Umbilical cord (tissue), 1 donor: ENCODE measurements at regions not wholly inside any gene's neighbourhood (a gene's known extent, or its start where the extent isn't known, plus 50 kb on each side); places are given as distances from the start of the nearest gene placed in this dataset.

Experiments
- DNase-seq: peaks from one replicate; pipeline ENCODE4 v3.0.0-alpha.2; 2015; ENCODE audit warnings: low spot score

GRCh38 chr2:9137379-9138150, 69.0 kb upstream of the ASAP2 start:
- no peak for DNase-seq

- no peak for DNase-seq
Measured at GRCh38 chr2:9135822-9136558, 70.6 kb upstream of the ASAP2 start.

DNA sequence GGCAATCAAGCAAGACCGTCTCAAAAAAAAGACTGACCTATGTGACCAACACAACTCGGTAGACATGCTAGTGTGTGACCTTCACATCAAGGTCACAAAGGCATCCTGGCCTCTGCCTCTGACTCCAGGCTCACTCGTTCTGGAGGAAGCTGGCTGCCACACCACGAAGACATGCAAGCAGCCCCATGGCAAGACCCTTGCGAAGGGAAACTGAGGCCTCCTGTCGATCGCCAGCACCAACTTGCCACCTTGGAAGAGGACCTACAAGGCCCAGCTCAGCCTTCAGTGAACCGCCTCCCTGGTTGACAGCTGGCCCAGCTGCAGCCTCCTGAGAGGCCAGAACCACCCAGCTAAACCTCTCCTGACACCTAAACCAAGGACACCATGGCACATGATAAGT, 79.3 kb upstream of the ASAP2 start:
- DNase-seq: no peak

DNA sequence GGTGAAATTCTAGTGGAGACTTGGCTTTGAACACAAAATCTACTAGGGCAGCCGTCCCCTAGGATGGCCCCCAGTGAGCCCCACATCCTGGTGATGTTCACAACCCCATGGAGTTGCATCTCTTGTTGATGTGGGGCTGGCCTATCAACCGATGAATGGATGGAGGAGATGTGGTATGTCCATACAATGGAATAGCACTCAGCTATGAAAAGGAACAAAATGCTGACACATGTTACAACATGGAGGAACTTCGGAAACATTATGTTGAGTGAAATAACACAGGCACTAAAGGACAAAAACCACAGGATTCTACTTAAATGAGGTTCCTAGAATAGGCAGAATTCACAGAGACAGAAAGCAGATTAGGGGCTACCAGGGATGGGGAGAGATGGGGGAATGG, 80.1 kb upstream of the ASAP2 start:
- no peak for DNase-seq

DNA sequence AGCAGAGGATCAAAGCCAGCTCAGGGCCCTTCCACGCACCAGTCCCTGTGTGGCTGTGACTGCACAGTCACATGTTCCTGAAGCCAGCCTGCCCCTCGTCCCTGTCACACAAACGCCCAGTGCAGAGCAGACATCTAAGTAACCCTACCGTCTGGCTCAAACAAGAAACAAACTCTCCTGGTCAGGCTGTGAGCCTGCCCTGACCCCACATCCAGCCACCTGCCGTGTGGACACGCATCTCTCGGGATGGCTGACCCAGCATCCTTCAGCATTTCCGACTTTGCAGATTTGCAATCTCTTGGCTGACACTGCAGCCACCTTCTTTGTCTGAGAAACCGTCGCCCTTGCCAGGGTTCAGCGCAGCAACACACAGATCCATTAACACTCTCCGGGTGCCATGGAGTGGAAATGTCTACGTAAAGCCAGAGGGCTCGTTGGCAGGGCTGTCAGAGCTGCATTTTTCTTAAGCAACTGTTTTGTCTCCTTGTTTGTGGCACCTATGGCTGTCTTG, 82.3 kb upstream of the ASAP2 start:
- no peak for DNase-seq

- no peak for DNase-seq
Measured at GRCh38 chr2:9123069-9123468, 83.5 kb upstream of the ASAP2 start.

DNA sequence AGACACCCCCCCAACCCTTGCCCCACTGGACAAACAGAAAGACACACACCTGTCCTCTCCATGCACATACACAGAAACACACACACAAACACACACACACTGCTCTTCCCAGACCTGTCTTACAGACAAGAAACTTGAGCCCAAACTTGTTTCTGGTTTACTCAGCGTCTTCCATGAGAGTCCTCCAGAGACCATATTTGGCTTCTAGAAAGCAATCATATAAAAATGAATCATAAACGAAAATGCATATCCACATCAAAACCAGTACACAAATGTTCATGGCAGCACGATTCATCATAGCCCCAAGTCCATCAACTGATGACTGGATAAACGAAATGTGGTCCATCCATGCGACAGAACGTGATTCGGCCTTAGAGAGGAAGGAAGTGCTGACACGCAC, 84.2 kb upstream of the ASAP2 start:
- DNase-seq: no peak

DNA sequence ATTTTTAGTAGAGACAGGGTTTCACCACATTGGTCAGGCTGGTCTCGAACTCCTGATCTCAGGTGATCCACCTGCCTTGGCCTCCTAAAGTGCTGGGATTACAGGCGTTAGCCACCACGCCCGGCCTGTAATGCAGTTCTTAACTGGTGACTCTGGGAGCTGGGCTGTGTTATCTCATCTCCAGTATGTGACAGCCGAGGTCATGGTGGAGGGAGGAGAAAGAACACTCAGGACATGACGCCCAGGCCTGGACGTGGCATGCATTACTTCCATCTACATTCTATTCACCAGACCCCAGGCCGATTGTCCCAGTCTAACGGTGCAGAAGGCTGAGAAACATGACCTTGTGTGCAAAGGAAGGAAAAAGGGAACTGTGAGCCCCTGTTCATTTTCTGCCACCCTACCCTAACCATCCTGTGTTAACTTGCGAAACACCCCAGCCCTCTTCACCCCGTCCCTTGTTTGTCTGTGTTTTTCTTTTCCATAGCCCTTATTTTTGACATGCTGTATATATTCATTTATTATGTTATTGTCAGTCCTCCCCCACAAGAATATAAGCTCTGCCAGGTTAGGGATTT, 88.1 kb upstream of the ASAP2 start:
- no peak for DNase-seq

GRCh38 chr2:9115229-9115628, 91.4 kb upstream of the ASAP2 start:
- DNase-seq: no peak

DNA sequence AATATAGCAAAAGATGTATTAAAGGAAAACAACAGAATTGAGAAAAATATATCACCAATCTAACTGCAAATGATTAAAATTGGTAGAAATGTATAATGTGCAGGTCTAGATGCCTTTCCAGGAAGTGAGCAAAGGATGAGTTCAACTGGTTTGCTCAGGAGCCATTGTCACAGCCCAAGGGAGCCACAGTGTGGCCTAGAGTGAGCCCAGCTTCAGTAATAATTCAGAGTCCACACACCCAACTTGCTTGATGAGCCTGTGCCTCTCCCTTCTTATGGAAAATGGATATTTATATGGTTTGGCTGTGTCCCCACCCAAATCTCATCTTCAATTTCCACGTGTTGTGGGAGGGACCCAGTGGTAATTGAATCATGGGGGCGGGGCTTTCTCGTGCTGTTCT, 92.2 kb upstream of the ASAP2 start:
- no peak for DNase-seq

- DNase-seq: no peak
Measured at GRCh38 chr2:9113916-9114315, 92.7 kb upstream of the ASAP2 start.

- no peak for DNase-seq
Measured at GRCh38 chr2:9113262-9113661, 93.3 kb upstream of the ASAP2 start.

GRCh38 chr2:9112079-9112721, 94.4 kb upstream of the ASAP2 start:
- DNase-seq: peak; percentile 90

GRCh38 chr2:9110893-9111569, 95.6 kb upstream of the ASAP2 start:
- no peak for DNase-seq

DNA sequence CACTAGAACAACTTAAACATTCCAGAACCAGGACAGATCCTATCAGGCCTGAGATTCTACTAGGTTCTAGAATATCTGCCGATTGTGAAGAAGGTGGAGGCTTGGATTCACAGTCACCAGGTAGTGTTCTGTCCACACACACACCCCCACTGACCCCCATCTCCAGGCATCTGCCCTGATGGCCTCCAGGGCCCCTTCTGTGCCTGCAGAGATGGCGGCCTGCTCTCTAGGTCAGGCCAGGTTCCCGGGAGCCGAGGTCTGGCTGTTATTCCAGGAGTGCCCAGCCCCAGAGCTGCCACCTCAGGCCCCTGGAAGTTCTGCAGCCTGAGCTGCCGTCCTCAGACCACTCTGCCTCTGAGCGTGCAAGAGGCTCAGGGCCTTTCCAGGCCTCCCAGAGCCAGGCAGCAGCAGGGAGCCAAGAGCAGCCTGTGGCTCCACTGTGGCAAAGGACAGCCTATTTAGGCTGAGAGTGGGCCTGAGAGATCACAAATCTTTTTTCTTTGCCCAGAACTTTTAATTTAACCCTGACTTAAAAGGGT, 96.2 kb upstream of the ASAP2 start:
- DNase-seq: no peak

- no peak for DNase-seq
Measured at GRCh38 chr2:9109871-9110270, 96.7 kb upstream of the ASAP2 start.

- no peak for DNase-seq
Measured at GRCh38 chr2:9108210-9108967, 98.2 kb upstream of the ASAP2 start.

GRCh38 chr2:9107168-9108025, 99.2 kb upstream of the ASAP2 start:
- DNase-seq: no peak

GRCh38 chr2:9106338-9107167, 100.1 kb upstream of the ASAP2 start:
- no peak for DNase-seq
